HG02981 (cell line): ENCODE measurements at regions not wholly inside any gene's neighbourhood (a gene's known extent, or its start where the extent isn't known, plus 50 kb on each side); places are given as distances from the start of the nearest gene placed in this dataset.
"Not testable (repeated sequence)": the region's sequence is repeated elsewhere in the genome, so short reads cannot be mapped to it uniquely, and the experiment has no call there.

ENCODE experiments used
- ATAC-seq: cut with Tn5 transposase; IDR thresholded peaks from one replicate; pipeline ENCODE4 v1.9.1; 2021; ENCODE audit warnings: mild to moderate bottlenecking, moderate library complexity; ENCODE audit not compliant: unreplicated experiment

DNA sequence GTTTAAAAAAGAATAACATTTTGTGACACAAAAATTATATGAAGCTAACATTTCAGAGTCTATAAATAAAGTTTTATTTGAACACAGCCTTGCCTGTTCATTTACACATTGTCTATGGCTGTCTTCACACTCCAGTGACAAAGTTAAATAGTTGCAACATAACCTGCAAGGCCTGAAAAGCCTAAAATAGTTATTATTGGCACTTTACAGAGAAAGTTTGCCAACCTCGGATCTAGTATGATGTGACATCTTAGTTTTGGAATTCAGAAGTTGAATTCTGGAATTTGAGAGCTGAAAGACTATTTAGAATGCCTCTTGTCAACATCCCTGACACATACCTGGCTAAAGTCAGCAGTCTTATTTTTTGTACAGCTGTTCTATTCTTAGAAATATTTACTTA lies 68.3 kb downstream of the DYRK2 start:
- no peak for ATAC-seq

DNA sequence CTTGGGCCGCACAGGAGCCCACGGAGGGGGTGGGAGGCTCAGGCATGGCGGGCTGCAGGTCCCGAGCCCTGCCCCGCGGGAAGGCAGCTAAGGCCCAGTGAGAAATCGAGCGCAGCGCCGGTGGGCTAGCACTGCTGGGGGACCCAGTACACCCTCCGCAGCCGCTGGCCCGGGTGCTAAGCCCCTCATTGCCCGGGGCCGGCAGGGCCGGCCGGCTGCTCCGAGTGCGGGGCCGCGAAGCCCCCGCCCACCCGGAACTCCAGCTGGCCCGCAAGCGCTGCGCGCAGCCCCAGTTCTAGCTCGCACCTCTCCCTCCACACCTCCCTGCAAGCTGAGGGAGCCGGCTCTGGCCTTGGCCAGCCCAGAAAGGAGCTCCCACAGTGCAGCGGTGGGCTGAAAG lies 70.8 kb downstream of the DYRK2 start:
- not testable (repeated sequence) for ATAC-seq

DNA sequence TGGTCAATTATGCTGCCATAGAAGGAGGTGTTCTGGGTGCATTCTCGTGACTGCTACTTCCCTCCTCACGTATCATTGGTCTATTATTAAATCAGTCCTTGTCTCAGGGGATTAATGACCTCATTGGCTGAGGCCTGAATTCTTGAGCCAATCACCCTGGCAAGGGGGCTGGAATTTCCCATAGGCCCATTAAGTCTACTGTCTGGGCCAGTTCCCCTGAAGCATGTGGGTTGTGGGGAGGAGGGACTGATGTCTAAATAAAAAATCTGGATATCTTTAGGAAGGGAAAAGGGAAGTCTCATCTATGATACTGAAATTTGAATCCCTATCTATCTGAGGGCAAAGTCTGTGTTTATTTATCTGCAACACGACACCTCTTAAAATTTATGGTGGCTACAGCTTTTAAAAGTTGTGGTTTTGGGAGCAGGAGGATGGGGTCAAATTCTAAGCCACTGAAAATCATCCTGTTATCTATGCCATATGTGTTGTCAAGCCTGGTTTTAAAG lies 71.9 kb downstream of the DYRK2 start:
- no peak for ATAC-seq

DNA sequence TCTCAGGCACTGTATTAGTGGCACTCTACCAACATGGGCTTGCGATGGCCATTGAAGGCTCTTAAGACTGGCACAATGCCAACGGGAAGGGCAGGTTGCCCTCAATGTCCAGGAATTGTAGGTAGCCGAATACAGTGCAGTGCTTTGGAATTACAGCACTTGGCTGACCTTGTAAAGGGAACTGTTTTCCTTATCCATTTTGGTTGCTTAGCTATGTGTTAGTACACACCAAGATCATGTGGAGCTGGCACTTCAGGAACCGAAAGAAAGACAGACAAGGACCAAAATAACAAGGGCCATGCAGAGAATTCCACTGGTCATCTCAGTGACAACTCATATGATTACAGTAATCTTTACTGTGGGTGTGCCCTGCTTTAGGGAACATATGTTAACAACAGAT lies 72.7 kb downstream of the DYRK2 start:
- no peak for ATAC-seq

DNA sequence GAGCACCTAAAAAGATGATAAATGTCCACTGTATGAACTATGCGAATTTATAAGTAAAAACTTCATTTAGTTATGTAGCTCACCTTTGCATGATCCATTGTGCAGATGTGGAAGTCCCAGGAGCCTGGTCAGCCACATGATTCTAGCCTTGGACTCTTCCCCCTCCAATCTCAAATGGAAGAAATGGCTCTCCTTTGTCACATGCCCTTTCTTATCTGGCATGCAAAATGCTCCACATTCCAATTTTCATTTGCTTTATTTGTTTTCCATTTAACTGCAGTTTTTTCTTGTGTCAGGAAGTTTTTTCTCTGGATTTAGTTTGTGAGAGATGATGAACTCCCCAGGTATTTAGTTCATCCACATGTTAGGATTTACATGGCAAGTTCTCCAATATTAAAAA lies 73.8 kb downstream of the DYRK2 start:
- no peak for ATAC-seq

DNA sequence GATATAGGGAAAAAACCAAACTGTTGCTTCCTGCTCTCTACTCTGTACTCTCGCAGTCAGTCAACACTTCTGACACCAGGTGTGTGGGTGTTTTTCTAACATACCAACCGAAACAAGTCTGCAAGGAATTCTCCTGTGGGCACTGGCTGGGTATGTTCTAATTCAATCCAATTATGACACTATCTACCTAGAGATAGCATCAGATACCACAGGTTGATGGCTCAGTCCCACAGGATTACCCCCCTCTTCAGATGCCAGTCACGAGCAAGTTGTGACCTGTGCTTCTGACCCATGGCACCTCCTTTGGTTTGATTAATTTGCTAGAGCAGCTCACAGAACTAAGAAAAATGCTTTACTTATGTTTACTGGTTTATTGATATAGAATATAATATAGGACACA lies 78.3 kb downstream of the DYRK2 start:
- no peak for ATAC-seq

DNA sequence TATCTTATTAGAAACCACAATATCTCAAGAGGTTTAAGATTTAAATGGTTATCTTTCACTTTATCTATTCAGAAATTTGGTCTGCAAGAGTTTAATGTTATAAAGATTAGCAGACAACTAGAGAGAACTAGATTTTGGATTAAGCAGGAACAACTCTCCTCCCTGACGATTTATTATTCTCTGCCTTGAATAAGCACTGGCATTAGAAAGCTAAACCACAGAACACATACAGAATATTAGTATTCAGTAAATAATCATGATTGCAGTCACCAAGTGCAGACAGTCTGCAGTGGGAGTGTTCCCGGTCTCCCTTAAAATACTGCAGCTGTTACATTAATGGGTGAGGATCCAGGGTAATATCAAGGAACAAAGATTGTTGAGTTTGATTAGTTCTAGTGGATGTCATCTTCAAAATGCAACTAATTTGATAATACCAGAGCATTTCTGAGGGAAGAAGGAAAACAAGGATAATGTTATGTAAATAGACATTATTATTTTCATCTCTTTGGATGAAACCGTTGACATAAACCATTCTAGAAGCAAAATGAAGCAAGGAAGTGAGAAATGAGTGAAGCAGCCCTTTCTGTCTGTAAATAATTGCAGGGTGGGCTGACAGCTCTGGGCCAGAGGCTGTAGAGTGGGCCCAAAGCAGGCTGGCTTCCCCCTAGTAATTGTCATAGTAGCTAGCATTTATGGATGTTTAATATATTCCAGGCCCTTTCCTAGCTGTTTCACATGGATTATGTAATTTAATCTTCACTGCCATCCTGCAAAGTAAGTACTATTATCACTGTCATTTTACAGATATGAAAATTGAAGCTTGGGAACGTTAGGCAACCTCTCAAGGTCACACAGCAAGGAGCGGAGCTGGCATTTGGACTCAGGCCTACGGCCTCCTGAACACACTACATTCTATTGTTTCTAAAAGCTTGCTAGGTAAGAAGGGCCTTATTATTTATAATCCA lies 79.4 kb downstream of the DYRK2 start:
- no peak for ATAC-seq

DNA sequence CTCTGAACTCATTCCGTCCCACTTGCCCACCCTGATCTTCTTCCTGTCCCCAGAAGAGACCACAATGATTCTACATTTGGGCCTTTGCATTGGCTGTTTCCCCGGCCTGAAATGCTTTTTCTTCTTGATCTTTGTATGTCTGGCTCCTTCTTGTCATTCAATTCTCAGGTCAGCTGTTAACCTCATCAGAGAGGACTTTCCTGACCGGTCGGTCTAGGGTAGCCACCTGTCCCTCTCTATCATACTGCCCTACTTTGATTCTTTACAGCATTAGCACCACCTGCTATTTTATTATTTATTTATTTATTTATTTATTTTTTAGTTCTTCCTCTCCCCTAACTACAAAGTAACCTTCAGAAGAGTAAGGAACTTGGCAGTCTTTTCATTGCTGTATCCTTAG lies 84.3 kb downstream of the DYRK2 start:
- no peak for ATAC-seq

DNA sequence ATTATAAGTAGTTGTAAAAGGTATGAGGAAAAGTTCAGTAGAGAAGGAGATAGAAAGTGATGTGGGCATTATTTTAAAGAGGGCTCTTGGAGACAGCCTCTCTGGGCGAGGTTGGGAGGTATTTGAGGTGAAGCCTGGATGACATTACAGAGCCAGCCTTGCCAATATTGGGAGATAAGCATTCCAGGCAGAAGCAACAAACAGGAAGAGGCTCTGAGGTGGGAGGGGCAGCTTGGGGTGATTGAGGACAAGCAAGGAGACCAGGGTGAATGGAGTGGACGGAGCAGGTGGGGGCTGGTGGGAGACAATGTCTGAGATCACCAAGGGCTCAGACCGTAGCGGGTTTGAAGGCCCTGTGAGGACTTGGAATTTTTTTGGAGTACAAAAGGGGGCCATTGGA lies 87.3 kb downstream of the DYRK2 start:
- ATAC-seq: no peak

DNA sequence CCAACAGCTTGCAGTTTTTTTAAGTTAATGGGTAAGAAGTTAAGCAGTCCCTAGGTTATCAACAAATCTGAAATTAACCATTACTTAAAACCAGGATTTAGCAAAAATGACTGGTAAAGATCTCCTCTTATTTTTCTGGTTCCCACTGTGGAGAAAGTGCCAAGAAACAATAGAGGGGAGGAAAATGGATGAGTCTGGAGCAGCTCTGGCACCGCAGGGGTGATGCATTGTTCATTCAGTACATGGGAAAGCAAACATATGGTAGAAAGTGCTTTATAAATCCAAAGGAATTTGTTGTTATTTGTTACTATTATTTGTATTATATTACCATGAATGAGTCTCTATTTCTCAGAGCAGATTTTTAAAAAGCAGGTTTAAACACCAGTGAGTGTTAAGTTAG lies 92.2 kb downstream of the DYRK2 start:
- no peak for ATAC-seq

DNA sequence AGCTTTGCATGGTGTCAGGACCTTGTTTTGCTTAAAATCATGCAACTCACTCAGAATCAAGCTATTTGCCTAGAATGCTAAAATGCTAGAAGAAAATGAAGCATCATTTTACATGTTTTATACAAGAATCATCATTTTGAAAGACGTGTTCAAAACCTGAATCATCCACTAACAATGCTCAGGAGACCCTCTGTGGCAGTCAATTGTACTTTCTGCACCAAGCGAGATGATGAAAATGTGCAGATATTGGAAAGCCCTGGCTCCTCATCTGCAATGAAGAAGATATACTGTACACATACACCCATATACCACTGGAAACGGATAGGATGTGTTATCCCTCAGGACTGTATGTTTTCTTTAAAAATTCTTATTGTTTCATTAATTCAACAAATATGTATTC lies 92.7 kb downstream of the DYRK2 start:
- ATAC-seq: no peak

DNA sequence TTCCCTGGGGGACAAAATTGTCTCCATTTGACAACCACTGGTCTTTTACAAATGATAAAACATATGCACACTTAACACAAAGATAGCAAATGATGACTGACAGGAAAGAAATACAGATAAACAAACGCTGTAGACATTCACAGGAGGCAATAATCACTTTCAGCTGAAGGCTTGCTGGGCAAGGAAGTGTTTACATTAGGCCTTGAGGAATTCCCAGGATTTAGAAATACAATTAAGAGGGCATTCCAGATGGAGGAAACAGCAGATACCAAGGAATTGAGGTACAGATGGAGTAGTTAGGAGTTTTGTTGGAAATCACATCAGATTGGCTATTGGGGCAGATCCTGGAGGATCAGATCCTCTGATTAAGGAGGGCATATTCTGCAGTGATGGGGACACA lies 93.9 kb downstream of the DYRK2 start:
- ATAC-seq: no peak

DNA sequence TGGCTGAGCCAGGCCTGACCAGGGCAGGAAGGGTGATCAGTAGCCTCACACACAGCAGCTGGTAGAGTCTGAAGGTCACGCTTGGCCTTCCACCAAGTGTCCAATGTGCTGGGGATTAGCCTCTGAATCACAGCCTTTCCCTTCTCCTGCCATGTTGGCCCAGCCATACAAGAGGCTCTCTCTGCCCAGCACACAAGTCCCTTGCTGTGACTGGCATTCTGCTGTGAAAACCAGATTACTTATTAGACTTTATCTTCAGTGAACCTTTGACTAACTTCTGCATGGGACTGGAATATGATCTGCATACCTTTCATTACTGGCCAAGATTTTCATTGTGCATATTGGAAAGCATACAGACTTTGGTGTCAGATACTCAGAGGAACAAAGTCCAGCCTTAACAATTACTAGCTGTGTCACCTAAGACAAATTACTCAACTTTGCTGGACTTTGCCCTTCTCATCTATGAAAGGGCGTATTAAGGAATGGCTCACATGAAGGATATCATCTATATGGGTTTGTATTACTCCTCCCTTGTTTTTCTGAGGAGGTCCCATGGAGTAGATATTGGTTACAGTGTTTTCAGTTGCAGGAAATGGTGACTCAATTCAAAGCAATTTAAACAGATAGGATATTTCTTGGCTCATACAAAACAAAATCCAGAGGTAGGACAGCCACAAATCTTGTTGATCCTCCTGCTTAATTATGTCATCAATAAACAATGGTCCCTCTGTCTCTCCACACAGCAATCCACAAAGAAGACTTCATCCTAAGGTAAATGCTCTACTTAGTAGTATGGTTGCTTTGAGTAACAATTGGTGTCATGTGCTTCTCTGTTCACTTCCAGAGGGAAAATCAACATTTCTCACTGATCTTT lies 99.6 kb downstream of the DYRK2 start:
- ATAC-seq: no peak

DNA sequence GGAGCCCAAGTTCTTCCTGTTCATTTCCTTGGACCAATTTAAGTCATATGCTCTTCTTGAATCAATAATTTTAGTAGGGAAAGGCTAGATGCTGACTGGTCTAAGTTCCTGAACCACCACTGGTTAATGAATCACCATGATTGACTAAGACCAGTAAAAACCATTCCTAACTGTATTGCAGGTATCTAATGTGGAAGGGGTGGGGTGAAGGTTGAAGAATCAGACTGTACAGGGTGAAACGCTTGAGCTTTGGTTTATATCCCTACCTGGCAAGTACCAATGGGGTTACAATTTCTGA lies 100.1 kb downstream of the DYRK2 start:
- ATAC-seq: no peak

DNA sequence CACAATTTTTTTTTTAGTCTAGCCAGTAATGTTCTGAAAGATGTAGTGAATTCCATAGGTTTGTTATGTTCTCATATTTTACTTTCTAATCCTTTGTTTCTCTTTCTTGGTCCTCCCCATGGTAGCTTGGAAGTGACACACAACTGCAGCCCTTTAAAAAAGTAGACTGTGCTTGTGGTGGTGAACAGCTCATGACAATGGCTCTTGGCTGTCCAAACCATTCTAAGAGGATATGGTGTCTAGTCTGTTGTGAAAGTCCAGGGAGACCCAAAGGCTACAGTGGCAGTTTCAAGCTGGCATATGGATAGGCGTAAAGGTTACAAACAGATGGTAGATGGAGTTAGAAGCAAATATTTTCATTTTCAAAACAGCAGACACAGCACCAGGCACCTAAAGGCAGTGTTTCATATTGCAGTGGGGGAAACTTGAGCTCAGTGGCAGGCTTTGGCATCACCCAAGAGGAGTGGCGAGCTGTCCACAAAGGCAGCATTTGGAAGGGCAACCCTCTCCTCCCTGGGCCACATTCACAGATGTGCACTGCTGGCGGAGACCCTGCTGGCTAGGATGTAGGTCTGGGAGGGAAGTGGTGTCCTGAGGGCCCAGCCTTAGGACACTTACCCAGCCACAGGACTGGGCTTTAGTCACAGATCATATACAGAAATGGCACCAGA lies 102.1 kb downstream of the DYRK2 start:
- ATAC-seq: no peak

DNA sequence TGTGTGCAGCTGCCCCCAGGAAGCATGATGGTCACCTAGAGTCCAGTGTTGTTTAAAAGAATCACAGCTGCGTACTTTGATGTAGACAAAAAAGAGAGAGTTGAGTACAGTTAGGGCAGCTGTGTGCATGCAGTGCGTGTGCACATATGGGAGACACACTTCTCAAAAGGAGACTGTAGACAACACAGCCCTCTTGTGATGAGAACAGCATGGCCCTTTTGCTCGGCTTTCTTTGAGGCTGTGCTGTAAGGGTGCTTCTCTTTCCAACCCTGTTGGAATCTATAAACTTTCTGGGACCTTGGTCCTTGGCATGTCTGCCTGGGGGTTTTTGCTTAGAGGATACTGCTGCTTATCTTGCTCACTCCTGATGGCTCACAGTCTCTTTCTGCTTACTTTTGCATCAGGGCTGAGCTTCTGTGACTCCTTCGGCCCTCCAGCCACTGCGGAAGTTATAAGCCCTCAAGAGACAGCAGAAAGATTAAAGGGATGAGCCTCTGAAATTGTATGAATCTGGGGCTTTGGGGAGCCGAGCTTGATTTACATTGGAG lies 102.9 kb downstream of the DYRK2 start:
- ATAC-seq: no peak

DNA sequence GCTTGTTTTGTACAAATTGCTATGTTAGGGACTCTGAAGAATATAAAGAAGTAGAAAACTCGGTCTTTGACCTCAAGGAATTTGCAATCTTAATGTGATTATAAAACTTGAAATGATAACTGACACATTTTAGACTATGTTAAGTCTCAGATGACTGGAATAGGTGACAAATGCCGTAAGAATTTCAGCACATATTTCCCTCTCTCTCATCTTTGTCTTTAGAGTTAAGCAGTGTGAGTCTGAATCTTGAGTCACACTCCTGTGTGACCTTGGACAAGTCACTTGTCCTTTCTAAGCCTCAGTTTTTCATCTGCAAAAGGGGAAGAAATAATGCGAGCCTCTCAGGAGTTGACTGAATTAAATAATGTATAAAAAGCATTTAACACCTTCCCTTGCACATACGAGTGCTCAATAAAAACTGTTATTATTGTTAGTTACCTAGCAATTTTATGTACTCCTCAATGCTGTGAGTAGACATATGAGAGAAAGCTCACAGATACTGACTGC lies 103.7 kb downstream of the DYRK2 start:
- ATAC-seq: no peak

DNA sequence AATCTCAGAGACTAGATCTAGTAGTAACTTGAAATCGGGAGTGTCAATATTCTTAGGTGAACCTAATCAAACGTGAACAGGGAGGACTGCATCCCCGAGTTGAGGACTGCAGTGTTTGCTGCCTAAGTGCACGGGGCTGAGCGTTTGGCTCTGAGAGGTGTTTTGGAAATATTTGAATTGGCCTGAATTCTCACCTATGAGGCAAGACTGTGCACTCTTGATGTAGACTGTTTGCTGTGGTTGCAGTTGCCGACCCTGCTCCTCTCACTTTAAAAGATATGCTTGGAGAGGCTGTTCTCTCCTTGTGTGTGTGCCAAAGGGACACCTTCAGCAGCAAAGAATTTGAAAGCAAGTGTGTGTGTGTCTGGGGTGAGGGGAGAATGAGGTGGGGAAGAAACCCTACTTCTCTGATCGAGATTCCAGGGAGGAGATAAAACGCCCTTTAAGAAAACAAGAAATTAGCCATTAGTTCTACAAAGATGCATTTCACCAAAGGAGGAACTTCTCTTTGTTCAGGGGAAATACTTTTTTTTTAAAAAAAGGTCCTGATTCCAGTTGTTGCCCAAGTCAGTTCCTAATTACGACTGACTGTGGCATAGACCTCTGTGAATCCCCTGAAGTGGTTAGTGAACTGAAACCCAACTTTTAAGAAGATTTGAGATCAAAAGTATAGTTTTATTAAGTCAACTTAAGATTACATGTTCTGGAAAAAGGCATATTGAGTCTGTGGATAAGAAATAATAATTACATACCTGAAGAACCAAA lies 106.6 kb downstream of the DYRK2 start:
- no peak for ATAC-seq

DNA sequence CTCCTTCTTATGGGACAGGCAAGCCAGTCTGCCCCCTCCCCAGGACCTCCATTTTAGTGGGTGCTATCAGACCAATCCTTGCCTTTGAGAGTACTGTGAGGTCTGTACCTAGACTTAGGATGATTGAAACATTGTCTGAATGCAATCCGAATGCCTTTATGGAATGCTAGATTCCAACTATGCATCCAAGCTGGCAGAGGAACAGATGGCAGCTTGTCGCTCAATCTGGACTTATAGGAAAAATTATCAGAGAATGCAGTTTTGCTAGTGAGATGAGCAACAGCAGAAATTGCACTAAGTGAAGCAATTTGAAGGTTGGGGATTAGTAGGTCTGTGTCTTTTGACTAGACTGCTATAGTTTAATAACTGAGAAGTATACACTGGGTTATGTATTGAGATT lies 109.1 kb downstream of the DYRK2 start:
- peak; percentile 19 for ATAC-seq

DNA sequence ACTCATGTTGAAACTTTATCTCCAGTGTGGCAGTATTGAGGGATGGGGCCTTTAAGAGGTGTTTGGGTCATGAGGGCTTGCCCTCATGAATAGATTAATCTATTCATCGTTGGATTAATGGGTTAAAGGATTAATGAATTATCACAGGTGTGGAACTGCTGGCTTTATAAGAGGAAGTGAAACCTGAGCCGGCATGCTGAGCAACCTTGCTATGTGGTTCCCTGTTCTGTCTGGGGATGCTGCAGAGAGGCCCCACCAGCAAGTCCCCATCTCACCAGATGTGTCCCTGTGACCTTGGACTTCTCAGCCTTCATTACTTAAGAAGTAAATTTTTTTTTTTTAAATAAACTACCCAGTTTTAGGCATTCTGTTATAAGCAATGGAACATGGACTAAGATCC lies 109.6 kb downstream of the DYRK2 start:
- ATAC-seq: peak; percentile 98
